ENCODE measurements at regions not wholly inside any gene's neighbourhood (a gene's known extent, or its start where the extent isn't known, plus 50 kb on each side); places are given as distances from the start of the nearest gene placed in this dataset.

DNA sequence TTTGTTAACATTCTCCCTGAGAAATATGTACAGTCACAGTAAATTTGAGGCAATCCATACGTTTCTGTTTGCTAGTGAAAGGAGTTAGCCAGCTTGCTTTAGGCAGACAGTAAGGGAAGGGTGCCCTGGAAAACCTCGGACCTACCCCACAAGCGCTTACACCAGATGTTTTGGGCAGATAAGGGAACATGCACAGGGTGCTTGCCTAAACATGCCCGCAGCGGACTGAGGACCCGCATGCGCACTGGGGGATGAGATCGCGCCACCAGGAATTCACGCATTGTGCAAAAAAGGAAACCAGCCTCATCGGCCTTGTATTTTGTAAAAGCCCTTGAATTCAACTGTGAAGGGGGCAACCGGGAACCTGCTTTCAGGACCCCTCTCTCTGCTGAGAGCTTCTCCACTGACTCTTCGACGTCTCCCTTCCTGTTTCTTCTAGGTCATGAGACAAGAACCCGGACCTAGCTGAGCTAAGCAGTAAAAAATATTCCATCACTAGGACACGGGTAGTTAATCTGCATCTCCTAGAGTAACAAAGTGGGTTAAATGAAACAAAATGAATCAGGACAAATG, 1399.2 kb upstream of the ATXN8OS start (continued):
- TF ChIP-seq, protein P1, sequence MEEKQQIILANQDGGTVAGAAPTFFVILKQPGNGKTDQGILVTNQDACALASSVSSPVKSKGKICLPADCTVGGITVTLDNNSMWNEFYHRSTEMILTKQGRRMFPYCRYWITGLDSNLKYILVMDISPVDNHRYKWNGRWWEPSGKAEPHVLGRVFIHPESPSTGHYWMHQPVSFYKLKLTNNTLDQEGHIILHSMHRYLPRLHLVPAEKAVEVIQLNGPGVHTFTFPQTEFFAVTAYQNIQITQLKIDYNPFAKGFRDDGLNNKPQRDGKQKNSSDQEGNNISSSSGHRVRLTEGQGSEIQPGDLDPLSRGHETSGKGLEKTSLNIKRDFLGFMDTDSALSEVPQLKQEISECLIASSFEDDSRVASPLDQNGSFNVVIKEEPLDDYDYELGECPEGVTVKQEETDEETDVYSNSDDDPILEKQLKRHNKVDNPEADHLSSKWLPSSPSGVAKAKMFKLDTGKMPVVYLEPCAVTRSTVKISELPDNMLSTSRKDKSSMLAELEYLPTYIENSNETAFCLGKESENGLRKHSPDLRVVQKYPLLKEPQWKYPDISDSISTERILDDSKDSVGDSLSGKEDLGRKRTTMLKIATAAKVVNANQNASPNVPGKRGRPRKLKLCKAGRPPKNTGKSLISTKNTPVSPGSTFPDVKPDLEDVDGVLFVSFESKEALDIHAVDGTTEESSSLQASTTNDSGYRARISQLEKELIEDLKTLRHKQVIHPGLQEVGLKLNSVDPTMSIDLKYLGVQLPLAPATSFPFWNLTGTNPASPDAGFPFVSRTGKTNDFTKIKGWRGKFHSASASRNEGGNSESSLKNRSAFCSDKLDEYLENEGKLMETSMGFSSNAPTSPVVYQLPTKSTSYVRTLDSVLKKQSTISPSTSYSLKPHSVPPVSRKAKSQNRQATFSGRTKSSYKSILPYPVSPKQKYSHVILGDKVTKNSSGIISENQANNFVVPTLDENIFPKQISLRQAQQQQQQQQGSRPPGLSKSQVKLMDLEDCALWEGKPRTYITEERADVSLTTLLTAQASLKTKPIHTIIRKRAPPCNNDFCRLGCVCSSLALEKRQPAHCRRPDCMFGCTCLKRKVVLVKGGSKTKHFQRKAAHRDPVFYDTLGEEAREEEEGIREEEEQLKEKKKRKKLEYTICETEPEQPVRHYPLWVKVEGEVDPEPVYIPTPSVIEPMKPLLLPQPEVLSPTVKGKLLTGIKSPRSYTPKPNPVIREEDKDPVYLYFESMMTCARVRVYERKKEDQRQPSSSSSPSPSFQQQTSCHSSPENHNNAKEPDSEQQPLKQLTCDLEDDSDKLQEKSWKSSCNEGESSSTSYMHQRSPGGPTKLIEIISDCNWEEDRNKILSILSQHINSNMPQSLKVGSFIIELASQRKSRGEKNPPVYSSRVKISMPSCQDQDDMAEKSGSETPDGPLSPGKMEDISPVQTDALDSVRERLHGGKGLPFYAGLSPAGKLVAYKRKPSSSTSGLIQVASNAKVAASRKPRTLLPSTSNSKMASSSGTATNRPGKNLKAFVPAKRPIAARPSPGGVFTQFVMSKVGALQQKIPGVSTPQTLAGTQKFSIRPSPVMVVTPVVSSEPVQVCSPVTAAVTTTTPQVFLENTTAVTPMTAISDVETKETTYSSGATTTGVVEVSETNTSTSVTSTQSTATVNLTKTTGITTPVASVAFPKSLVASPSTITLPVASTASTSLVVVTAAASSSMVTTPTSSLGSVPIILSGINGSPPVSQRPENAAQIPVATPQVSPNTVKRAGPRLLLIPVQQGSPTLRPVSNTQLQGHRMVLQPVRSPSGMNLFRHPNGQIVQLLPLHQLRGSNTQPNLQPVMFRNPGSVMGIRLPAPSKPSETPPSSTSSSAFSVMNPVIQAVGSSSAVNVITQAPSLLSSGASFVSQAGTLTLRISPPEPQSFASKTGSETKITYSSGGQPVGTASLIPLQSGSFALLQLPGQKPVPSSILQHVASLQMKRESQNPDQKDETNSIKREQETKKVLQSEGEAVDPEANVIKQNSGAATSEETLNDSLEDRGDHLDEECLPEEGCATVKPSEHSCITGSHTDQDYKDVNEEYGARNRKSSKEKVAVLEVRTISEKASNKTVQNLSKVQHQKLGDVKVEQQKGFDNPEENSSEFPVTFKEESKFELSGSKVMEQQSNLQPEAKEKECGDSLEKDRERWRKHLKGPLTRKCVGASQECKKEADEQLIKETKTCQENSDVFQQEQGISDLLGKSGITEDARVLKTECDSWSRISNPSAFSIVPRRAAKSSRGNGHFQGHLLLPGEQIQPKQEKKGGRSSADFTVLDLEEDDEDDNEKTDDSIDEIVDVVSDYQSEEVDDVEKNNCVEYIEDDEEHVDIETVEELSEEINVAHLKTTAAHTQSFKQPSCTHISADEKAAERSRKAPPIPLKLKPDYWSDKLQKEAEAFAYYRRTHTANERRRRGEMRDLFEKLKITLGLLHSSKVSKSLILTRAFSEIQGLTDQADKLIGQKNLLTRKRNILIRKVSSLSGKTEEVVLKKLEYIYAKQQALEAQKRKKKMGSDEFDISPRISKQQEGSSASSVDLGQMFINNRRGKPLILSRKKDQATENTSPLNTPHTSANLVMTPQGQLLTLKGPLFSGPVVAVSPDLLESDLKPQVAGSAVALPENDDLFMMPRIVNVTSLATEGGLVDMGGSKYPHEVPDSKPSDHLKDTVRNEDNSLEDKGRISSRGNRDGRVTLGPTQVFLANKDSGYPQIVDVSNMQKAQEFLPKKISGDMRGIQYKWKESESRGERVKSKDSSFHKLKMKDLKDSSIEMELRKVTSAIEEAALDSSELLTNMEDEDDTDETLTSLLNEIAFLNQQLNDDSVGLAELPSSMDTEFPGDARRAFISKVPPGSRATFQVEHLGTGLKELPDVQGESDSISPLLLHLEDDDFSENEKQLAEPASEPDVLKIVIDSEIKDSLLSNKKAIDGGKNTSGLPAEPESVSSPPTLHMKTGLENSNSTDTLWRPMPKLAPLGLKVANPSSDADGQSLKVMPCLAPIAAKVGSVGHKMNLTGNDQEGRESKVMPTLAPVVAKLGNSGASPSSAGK (IDR thresholded peaks at IDR 0.05): peak; percentile 22
- TF ChIP-seq SMARCA4 (IDR thresholded peaks at IDR 0.05) (peak; percentile 41; the same call in 1 of the 2 replicates), CHCHD3 (CRISPR knock-in tag; IDR thresholded peaks at IDR 0.05) (no peak), CEBPB (tag; IDR thresholded peaks at IDR 0.05) (peak; percentile 32; the same call in 1 of the 2 replicates), TCFL5 (CRISPR knock-in tag; conservative IDR thresholded peaks at IDR 0.05) (no peak), CBX3 (IDR thresholded peaks at IDR 0.05; ENCODE audit: borderline replicate concordance in 1 of 2, low read length in 2 of 2) (0 out of 3 replicates have a peak, but pooled peaks of 1 of the 2 experiments have one; percentile 48), POLR2AphosphoS5 (IDR thresholded peaks at IDR 0.05; ENCODE audit: control insufficient read depth, insufficient read depth, low read depth, low read length) (peak; percentile 49; the same call in 1 of the 2 replicates), TCF7L2 (IDR thresholded peaks at IDR 0.05; ENCODE audit: low read depth, low read length) (no peak), CREBBP (IDR thresholded peaks at IDR 0.05; ENCODE audit: low read depth, low read length) (no peak), HDGF (IDR thresholded peaks at IDR 0.05) (no peak), MTA2 (IDR thresholded peaks at IDR 0.05; ENCODE audit: low read depth) (peak; percentile 28; the same call in 1 of the 2 replicates)
- TF ChIP-seq, protein P2, sequence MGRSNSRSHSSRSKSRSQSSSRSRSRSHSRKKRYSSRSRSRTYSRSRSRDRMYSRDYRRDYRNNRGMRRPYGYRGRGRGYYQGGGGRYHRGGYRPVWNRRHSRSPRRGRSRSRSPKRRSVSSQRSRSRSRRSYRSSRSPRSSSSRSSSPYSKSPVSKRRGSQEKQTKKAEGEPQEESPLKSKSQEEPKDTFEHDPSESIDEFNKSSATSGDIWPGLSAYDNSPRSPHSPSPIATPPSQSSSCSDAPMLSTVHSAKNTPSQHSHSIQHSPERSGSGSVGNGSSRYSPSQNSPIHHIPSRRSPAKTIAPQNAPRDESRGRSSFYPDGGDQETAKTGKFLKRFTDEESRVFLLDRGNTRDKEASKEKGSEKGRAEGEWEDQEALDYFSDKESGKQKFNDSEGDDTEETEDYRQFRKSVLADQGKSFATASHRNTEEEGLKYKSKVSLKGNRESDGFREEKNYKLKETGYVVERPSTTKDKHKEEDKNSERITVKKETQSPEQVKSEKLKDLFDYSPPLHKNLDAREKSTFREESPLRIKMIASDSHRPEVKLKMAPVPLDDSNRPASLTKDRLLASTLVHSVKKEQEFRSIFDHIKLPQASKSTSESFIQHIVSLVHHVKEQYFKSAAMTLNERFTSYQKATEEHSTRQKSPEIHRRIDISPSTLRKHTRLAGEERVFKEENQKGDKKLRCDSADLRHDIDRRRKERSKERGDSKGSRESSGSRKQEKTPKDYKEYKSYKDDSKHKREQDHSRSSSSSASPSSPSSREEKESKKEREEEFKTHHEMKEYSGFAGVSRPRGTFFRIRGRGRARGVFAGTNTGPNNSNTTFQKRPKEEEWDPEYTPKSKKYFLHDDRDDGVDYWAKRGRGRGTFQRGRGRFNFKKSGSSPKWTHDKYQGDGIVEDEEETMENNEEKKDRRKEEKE (IDR thresholded peaks at IDR 0.05; ENCODE audit: borderline replicate concordance in 1 of 2, control insufficient read depth in 1 of 2, low read depth in 2 of 2, low read length in 1 of 2): no peak
- TF ChIP-seq, protein P3, sequence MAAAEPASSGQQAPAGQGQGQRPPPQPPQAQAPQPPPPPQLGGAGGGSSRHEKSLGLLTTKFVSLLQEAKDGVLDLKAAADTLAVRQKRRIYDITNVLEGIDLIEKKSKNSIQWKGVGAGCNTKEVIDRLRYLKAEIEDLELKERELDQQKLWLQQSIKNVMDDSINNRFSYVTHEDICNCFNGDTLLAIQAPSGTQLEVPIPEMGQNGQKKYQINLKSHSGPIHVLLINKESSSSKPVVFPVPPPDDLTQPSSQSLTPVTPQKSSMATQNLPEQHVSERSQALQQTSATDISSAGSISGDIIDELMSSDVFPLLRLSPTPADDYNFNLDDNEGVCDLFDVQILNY (CRISPR knock-in tag; IDR thresholded peaks at IDR 0.05): no peak

All from K562 (cell line).